Small intestine (tissue), 7 donors: ENCODE measurements at regions not wholly inside any gene's neighbourhood (a gene's known extent, or its start where the extent isn't known, plus 50 kb on each side); places are given as distances from the start of the nearest gene placed in this dataset.

Experiments
- DNase-seq, 2 donors: peaks; one replicate each; pipeline versions ENCODE4 v3.0.0 to v3.0.0-alpha.2; 2013
- FAIRE-seq: peaks from 2 replicates; lab custom pipeline; 2012; peaks lifted over from hg19 to GRCh38; lab: Jason Lieb, UNC
- H3K27ac ChIP-seq, 3 donors: one replicate each; pipeline ENCODE4 v1.5.1; 2013; ENCODE audit warnings: low read length in 2 of 3, mild to moderate bottlenecking in 2 of 3, control low read depth in 1 of 3, inconsistent platforms in 1 of 3, low read depth in 1 of 3, moderate library complexity in 1 of 3
- H3K27me3 ChIP-seq, 3 donors: one replicate each; pipeline ENCODE4 v1.6.1; 2013; ENCODE audit warnings: low read length in 3 of 3, inconsistent platforms in 1 of 3; ENCODE audit not compliant: control insufficient read depth in 3 of 3, insufficient read depth in 3 of 3
- H3K36me3 ChIP-seq, 3 donors: one replicate each; pipeline ENCODE4 v1.6.1; 2013; ENCODE audit warnings: low read length in 3 of 3, inconsistent platforms in 1 of 3, low read depth in 1 of 3, mild to moderate bottlenecking in 1 of 3, moderate library complexity in 1 of 3; ENCODE audit not compliant: control insufficient read depth in 3 of 3, insufficient read depth in 2 of 3
- H3K4me1 ChIP-seq, 3 donors: one replicate each; pipeline ENCODE4 v1.6.1; 2013; ENCODE audit warnings: low read length in 2 of 3, inconsistent platforms in 1 of 3, low read depth in 1 of 3, mild to moderate bottlenecking in 1 of 3, moderate library complexity in 1 of 3; ENCODE audit not compliant: control insufficient read depth in 3 of 3, insufficient read depth in 2 of 3
- H3K4me3 ChIP-seq, 3 donors: one replicate each; pipeline ENCODE4 v1.5.1; 2013; ENCODE audit warnings: low read length in 3 of 3, control low read depth in 1 of 3, inconsistent platforms in 1 of 3, low read depth in 1 of 3, mild to moderate bottlenecking in 1 of 3, moderate library complexity in 1 of 3
- H3K9me3 ChIP-seq, 2 donors: one replicate each; pipeline ENCODE4 v1.6.1; 2013; ENCODE audit warnings: low read depth in 1 of 2, low read length in 1 of 2; ENCODE audit not compliant: control insufficient read depth in 2 of 2, insufficient read depth in 1 of 2
- WGBS, 3 donors: extraction: QIAGEN DNeasy Blood & Tissue Kit; methylation state at CpG; one replicate each; pipeline ENCODE4 v1.1.7; 2013; 5-methylcytosine and 5-hydroxymethylcytosine counted together
- donor health status: healthy with polysubstance abuse.
- donor health status: control.
- donor health status: control.
- donor health status: Bipolar disorder and iron deficiency.
- donor health status: healthy.

DNA sequence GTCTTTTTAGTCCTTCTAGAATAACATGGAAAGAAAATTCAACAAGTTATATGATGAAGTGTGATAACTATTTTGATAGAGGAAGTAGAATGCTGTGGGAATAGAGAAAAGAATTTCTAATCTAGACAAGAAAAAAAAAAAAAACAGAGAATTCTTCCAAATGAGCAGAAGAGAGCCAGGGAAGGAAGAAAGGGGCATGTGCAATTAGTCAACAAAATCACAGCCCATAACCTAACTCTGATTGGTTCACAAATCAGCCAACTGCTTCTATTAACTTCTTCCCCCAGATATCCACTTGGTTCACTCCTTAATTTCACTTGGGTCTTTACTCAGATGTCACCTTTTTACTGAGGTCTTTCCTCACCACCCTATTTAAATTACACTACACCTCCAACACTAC lies 69.5 kb downstream of the BTG1 start:
- FAIRE-seq (no peak), DNase-seq (no peak)
- Histone ChIP-seq H3K9me3 (no peaks in the 10 kb centered on the region), H3K36me3 (no peaks in the 10 kb centered on the region), H3K27ac (no peak overlapping the region), H3K4me3 (no peak overlapping the region), H3K27me3 (no peaks in the 10 kb centered on the region), H3K4me1 (peaks cover 0 to 15% (median 11%) of the 10 kb centered on the region in 3 donors)

DNA sequence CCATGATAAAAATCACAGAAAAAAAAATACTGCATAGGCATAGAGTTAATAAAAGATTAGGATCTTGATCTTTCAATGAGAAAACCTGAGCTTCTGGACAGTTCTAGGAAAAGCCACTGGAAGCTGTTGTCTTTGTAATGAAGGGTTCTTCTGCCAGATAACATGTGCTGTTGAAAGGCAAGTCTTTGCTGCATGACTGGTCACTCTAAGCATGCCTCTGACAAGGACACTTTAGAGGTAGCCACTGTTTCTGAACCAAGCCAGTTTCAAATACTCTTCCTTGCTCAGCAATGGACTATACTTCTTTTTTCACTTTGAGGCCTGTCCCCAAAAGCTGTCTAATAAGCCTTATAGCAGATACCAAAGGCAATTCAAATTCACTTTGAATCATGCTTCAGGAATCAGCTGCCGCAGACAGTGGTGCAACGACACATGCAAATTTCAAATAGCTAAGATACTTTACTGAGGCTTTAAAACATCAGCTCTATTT lies 70.2 kb downstream of the BTG1 start:
- Histone ChIP-seq H3K36me3 (no peaks in the 10 kb centered on the region), H3K9me3 (no peaks in the 10 kb centered on the region), H3K27me3 (no peaks in the 10 kb centered on the region), H3K27ac (no peak overlapping the region), H3K4me3 (no peak overlapping the region), H3K4me1 (peaks cover 0 to 18% (median 5%) of the 10 kb centered on the region in 3 donors)
- FAIRE-seq (no peak), DNase-seq (no peak)
- 84 to 93% (median 89%) methylated on average over 2 of the region's 2 CpGs for WGBS, 3 donors

GRCh38 chr12:92074889-92075288 lies 70.8 kb downstream of the BTG1 start:
- Histone ChIP-seq H3K36me3 (no peaks in the 10 kb centered on the region), H3K4me3 (no peak overlapping the region), H3K9me3 (no peaks in the 10 kb centered on the region), H3K27me3 (no peaks in the 10 kb centered on the region), H3K27ac (no peak overlapping the region), H3K4me1 (peaks cover 0 to 21% (median 3%) of the 10 kb centered on the region in 3 donors)
- DNase-seq: no peak
- WGBS, 3 donors: 84 to 93% (median 85%) methylated on average over 2 of the region's 2 CpGs
- no peak for FAIRE-seq

GRCh38 chr12:92073094-92073493 lies 72.6 kb downstream of the BTG1 start:
- H3K27me3 ChIP-seq: no peaks in the 10 kb centered on the region
- FAIRE-seq: no peak
- H3K4me1 ChIP-seq: peaks cover 2 to 27% (median 3%) of the 10 kb centered on the region in 3 donors
- no peak for DNase-seq
- no peaks in the 10 kb centered on the region for H3K9me3 ChIP-seq
- H3K27ac ChIP-seq: no peak overlapping the region
- H3K4me3 ChIP-seq: no peak overlapping the region
- WGBS, 3 donors: 78 to 92% (median 90%) methylated on average over 2 of the region's 2 CpGs
- no peaks in the 10 kb centered on the region for H3K36me3 ChIP-seq

DNA sequence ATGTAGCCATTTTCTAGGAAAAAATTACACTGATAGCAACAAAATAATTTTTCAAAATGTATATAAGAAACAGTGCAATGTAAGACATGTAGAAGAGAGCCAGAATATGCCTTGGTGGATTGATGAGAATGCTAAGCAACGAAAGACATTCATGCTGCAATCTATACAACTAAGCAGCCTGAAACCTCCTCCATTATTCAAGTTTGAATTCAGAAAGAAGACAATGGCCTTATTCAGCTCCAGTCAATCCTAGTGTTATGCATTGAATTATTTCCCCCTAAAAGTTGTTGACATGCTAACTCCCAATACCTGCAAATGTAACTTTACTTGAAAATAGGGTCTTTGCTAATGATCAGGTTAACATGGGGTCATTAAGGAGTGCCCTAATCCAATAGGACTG lies 73.5 kb downstream of the BTG1 start:
- Histone ChIP-seq H3K27ac (no peak overlapping the region), H3K9me3 (no peaks in the 10 kb centered on the region), H3K27me3 (no peaks in the 10 kb centered on the region), H3K4me1 (peaks cover 2 to 21% (median 3%) of the 10 kb centered on the region in 3 donors), H3K36me3 (no peaks in the 10 kb centered on the region), H3K4me3 (no peak overlapping the region)
- no peak for FAIRE-seq
- no peak for DNase-seq
- WGBS, 3 donors: 97 to 98% (median 98%) methylated on average over 1 of the region's 1 CpG

GRCh38 chr12:92070864-92071445 lies 74.7 kb downstream of the BTG1 start:
- no peak overlapping the region for H3K4me3 ChIP-seq
- H3K9me3 ChIP-seq: no peaks in the 10 kb centered on the region
- FAIRE-seq (peak; percentile 39), DNase-seq (peak; percentile 93 to 98)
- no peaks in the 10 kb centered on the region for H3K27me3 ChIP-seq
- H3K4me1 ChIP-seq: peaks cover 2 to 21% (median 3%) of the 10 kb centered on the region in 3 donors
- no peaks in the 10 kb centered on the region for H3K36me3 ChIP-seq
- H3K27ac ChIP-seq: peak overlapping the region; percentile 49 to 88 (median 52)
- 8 to 50% (median 27%) methylated on average over 6 of the region's 6 CpGs for WGBS, 3 donors

- Histone ChIP-seq H3K36me3 (no peaks in the 10 kb centered on the region), H3K27ac (peak overlapping the region; percentile 52 to 88 (median 77)), H3K9me3 (no peaks in the 10 kb centered on the region), H3K4me3 (peak overlapping the region in 1 of 3 donors; percentile 14), H3K27me3 (no peaks in the 10 kb centered on the region), H3K4me1 (peaks cover 2 to 21% (median 3%) of the 10 kb centered on the region in 3 donors)
- WGBS, 3 donors: 13 to 58% (median 35%) methylated on average over 8 of the region's 8 CpGs
- FAIRE-seq (peak; percentile 49), DNase-seq (peak; percentile 89 to 94)
Measured at GRCh38 chr12:92070054-92070863, 75.4 kb downstream of the BTG1 start.

DNA sequence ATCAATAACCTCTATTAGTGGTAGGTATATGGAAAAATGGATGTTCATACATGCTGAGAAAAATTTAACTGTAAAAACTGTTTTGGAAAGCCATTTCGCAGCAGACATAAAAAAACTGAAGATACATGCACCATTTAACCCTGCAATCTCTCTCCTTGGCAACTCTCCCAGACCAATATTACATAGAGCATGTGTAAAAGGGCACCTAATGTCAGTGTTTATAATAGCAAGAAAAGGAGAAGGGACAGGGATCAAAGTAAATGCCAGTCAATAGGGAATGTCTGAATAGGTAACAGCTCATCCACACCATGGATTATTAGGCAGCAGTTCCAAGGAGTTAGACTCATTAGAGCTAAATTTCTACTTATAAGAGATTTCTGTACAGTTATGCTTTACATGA lies 77.2 kb downstream of the BTG1 start:
- no peaks in the 10 kb centered on the region for H3K36me3 ChIP-seq
- H3K9me3 ChIP-seq: no peaks in the 10 kb centered on the region
- WGBS, 3 donors: 26 to 60% (median 57%) methylated on average over 1 of the region's 1 CpG
- peak; percentile 43 to 83 for DNase-seq
- H3K4me3 ChIP-seq: no peak overlapping the region
- FAIRE-seq: no peak
- H3K27ac ChIP-seq: no peak overlapping the region
- no peaks in the 10 kb centered on the region for H3K27me3 ChIP-seq
- H3K4me1 ChIP-seq: peaks cover 2 to 21% (median 3%) of the 10 kb centered on the region in 3 donors
